Stimulated activated CD8-positive, alpha-beta memory T cell treated with anti-CD3 and anti-CD28 coated beads, Interleukin-2, amount 100 ng/mL, for 48 hours (primary cell): ENCODE measurements at regions not wholly inside any gene's neighbourhood (a gene's known extent, or its start where the extent isn't known, plus 50 kb on each side); places are given as distances from the start of the nearest gene placed in this dataset.

Experiments used
- DNase-seq, 2 donors: peaks; one replicate each; pipeline ENCODE4 v3.0.0-alpha.2; 2020; ENCODE audit warnings: low read depth in 2 of 2

DNA sequence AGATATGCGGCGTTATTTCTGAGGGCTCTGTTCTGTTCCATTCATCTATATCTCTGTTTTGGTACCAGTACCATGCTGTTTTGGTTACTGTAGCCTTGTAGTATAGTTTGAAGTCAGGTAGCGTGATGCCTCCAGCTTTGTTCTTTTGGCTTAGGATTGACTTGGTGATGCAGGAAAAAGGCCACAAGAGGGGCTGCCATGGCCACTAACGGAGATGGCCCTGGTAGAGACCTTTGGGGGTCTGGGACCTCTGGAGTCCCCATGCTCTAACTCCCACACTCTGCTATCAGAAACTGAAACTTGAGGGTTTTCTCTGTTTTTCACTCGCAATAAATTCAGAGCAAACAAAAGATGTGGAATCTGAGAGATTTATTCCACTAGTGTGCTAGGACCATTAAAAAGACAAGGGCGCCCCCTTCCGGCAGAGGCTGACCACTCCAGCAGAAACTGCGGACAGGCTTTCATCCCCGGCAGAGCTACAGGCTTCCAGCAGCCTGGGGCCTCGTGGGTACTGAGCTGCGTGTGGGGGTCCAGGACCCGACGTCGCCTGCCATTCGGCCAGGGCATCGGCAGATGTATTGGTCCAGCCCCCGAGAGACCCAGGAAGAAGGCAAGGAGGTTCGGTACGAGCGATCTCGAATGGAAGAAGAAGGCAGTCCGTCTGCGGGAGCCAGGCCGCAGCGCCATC, 775.1 kb downstream of the EPHA7 start:
- peak in 1 of 2 donors; percentile 7 for DNase-seq

DNA sequence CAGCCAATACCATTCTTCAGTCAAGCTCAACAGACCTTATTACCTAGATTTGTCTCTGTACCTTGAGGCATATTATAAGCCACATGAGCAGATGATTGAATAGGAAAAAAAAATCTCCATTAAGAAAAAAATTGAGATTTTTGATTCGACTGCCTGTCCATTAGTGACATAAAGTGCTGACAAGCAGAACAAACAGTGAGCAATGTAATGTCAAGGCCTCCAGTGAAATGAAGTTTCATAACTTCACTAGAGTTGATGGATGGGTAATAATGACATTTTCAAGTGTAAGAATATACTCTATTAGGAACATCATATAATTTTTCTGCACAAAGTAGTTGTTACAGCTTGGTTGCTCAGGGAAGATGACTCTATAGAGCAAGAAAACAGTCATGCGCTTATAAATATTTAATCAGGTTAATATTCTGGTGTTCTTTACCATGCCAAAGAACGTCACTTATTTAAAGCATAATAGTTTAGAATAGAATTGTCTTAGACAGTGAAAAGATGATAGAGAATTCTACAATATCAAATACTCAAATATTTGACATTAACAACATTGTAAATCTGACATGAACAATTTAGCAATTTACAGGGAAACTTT, 783.7 kb downstream of the EPHA7 start:
- DNase-seq: no peak

DNA sequence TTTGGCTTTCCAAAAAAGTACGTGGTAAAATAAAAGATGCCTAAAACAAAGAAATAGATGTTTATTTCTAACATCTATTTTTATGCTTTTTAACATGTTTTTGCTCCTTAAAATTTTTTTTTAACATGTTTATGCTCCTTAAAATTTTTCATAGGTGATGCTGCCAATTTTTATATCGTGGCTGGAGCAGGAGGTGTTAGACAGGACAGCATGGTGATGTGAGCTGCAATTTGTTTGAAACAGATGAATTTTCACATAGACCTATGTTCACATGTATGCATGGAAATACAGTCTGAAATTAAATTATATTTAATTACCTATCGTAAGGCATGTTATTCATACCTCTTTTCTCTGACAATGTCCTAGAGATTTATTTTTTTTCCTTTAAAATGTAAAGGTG, 784.8 kb downstream of the EPHA7 start:
- no peak for DNase-seq

DNA sequence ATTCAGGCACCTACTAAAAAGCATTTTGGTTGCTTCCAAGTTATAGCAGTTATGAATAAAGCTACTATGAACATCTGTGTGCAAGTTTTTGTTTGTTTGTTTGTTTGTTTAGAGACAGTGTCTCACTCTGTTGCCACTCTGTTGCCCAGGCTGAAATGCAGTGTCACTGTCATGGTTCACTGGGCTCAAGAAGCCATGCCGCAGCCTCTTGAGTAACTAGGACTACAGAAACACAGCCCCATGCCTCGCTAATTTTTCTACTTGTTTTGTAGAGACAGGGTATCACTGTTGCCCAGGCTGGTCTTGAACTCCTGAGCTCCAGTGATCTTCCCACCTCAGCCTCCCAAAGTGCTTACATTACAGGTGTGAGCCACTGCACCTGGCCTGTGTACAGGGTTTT, 795.9 kb downstream of the EPHA7 start:
- no peak for DNase-seq

DNA sequence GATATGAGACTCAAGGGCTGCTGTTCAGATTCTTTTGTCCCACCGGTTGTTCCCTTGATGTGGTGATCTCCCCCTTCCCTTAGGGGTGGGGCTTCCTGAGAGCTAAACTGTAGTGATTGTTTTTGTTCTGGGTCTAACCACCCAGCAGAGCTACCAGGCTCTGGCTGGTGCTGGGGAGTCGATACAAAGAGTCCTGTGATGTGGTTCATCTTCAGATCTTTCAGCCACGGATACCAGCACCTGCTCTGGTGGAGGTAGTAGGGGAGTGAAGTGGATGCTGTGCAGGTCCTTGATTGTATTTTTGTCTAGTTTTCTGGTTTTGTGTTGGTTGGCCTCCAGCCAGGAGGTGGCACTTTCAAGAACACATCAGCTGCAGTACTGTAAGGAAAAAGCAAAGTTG, 801.6 kb downstream of the EPHA7 start:
- no peak for DNase-seq

DNA sequence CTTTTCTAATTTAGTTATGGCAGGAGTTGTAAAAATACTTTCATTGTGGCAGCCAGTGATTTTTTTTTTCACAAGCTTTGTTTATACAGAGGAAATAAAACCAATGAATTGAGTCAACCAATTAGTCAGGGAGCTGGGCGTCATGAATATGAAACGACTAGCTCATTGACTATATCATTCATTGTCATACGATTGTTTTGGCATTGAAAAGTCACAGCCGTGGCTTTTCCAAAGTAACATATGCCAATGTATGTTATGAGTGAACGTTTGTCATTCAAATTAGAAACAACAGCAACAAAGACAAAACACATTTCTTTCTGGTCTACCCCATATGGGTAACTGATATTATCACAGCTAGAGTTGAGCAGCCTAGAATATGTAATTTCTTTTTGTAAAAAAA, 810.6 kb downstream of the EPHA7 start:
- no peak for DNase-seq

DNA sequence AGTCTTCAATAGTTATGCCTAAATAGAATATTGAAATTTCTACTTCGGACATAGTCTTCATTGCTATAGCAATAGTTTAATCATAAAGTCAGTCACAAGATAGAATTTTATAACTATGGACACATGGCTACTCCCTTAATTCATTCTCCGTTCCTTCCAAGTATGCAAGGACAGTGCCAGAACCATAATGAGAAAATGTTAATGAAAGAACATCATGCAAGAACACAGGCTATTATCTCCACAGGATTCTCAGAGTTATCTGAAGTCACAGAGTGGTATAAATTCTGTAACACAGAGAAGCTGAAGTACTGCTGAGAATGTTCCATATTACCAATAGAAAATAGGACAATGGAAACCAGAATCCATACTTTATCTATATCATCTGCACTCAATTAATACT, 826.2 kb downstream of the EPHA7 start:
- DNase-seq: no peak

DNA sequence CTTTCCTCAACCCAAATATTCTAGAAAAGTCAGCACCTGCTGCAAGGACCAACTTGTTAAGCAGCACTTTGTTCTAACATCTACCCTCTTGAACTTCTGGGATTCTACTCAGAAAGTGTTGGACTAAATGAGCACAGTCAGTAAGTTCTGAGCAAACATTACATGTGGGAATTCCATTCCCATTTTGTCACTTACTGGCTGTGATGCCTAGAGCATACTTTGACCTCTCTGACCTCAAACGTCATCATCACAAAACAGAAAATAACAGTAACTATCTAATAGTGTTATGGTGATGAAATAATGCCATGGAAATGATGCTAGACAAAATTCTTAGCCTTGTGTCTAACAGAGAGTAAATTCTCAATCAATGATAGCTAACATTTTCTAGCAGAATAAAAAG, 829.4 kb downstream of the EPHA7 start:
- no peak for DNase-seq

DNA sequence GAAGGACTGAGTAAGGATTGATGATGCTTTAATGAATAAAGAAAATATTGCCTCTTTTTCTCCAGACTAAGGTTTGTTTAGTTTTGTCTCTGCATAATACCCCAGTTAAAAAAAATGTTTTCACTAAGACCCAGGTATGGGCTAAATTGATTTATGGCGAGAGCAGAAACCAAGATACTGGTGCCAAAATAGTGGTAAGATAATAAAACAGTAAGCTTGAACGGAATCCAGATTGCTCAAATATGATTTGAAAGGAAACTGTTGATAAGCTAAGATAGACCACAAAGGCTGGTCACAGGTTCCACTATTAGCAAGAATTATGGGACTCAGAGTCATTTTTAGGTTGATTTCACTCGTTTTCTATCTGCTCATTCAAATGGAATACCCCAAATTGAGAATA, 831.2 kb downstream of the EPHA7 start:
- no peak for DNase-seq

DNA sequence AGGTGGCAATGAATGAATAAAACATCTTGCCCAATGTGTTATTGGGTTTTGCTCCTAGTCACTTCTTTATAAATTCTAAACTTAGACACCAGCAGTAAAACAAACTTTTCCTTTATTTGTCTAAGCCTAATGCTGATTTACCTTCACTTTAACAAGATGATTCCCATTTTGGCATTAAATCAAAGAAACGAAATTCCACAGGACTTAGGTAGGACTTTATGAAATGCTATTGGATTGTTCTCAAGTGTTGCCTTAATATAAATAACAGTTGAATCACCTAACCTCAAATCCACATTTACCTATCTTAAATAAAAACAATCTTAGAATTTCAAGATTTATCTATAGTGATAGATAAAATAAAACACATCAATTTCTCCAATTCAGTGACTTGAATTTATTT, 831.8 kb downstream of the EPHA7 start:
- DNase-seq: no peak

DNA sequence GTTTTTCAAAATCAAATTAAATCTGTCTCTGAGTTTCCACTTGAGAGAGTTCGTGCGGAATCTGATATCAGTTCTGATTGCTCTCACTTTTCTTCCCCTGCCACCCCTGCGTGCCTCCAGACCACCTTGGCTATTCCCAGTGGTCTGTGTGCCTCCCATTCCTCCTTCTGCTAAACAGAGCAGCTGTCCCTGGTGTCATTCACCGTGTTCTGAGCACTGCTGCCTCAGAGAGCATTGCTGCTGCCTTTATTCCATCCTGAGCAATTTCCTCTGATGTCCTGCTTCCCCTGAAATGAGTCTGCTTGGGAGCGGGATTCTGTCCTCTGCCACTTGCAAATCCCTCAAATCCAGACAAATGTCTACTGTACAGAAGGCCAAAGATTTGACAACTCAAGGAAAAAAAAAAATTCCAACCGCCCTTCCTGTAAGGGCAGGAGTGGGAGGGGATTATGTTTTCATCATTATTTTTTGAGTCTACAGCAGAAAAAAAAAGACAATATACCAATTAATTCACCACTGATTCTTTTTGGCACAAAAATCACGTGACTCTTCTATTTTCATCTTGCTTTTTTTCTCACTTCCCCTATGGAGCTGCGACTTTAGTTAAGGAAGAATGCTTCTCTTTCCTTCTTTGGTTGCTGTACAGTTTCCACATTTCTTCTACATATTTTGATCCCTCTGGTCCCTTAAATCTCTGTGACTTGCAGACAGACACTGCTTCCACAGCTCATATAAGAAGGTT, 833.0 kb downstream of the EPHA7 start:
- DNase-seq: no peak

DNA sequence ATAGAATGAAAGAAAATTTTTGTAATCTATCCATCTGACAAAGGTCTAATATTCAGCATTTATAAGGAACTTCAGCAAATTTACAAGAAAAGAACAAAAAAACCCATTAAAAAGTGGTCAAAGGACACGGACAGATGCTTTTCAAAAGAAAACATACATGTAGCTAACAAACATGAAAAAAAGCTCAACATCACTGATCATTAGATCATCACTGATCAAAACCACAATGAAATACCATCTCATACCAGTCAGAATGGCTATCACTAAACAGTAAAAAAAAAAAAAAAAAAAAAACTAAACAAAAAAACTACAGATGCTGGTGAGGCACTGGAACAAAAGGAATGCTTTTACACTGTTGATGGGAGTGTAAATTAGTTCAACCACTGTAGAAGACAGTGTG, 837.1 kb downstream of the EPHA7 start:
- DNase-seq: no peak

DNA sequence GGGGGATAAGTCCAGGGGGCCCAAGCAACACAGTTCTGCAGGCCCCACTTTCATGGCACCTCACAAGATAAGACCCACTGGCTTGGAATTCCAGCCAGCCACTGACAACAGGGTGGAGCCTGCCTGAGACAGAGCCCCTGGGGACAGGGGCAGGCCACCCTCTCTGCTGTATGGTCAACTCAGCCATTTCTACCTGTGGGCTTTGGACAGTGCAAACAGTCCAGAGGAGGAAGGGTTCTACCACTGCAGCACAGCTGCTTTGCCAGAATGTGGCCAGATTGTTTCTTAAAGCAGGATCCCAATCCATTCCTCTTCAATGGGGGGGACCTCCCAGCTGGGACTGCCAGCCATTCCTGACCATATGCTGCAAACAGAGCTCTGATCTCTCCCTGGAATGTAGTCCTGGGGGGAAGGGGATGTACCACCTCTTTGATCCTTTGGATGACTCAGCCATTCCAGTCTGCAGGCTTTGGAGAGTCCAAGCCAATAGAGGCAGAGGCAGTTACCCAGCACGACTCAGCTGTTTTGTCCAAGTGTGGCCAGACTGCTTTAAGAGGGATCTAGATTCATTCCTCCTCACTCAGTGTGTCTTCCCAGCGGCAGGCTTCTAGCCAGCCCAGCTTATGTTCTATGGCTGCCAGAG, 842.2 kb downstream of the EPHA7 start:
- DNase-seq: no peak

DNA sequence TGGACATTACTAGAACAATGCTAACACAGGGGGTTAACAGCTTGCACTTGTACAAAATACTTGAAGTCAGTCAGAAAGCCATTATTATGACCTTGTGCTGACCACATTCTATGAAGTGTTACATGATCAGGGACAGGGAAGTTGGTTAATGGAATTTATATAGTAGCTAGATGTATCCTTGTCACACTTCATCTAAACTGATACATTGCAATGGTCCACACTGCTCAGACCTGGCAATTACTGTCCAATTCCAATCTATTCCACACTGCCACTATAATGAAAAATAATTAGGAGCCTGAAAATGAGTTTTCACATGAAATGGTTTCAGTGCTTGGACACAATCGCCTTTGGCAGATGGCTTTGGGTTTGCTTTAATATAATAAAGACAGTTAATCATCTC, 850.8 kb downstream of the EPHA7 start:
- DNase-seq: no peak

DNA sequence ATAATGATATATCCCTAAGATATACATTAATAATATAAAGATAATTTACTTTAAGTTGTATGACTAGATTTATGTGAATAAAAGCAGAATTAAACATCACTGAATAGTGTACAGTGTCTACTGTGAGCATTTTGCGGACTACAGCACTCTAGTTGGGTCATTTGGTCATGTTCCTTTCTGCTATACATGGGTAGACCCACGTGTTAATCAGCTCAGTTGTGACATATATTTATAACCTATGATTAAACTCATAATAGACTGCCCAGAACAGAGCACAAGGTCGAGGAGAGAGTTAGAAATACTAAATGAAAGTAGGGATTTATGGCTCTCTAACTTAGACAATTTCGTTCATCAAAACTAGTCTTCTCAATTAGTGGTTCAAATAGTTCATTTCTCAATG, 852.7 kb downstream of the EPHA7 start:
- DNase-seq: no peak

DNA sequence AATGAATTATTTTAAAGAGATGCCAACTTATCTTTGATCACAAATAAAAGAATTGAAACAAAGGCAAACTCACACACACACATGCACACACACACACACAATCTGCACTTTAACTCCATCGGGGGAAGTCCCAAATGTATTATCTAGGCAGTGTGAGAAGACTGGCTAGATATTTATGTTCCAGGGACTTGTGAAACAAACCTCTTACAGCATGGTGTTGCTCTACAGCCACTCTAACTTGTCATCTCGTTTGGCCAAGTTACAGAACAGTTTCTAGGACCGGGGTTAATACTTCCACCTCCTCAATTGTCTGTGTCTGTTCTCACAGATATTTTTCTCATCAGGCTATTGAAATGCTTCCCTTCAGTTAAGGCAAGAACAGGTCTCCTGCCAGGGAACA, 855.0 kb downstream of the EPHA7 start:
- DNase-seq: no peak

DNA sequence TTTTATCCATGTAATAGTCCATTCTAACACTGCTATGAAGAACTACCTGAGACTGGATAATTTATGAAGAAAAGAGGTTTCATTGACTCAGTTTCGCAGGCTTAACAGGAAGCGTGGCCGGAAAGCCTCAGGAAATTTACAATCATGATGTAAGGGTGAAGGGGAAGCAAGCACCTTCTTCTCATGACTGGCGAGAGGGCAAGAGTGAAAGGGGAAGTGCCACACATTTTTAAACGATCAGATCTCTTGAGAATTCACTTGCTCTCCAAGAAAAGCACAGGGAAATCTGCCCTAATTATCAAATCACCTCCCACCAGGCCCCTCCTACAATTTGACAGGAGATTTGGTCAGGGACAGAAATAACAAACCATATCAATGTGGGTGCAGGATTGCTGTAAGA, 859.7 kb downstream of the EPHA7 start:
- DNase-seq: no peak

DNA sequence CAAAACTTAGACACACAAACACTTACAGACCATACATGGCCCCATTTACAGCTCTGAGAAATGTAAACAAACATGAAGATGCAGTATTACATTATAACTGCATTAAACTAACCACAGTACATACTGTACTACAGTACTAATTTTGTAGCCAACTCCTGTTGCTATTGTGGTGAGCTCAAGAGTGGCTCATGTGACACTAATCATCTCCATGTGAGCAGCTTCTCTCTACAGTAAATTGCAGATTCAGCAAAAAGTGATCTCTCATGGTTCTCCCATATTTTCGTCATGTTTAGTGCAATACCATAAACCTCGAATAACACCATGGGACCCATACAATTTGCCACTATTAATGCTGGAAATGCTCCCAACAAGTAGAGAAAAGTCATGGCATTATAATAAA, 860.4 kb downstream of the EPHA7 start:
- DNase-seq: no peak

DNA sequence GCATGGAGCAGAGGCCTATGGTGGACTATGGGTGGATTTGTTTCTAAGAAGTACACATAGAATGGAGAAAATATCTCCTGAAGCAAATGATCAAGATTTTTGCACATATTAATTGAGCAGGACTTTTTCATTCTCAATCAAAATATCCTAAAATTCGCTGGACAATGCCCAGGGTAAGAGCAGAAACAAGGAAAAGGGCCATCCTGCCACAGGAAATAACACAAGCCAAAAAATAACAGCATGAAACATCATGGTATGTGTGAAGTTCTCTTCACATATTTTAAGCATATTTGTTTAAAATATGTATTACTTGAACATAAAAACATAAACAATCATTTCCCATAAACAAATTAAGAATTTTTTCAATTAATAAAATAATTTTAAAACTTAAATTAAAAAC, 868.9 kb downstream of the EPHA7 start:
- DNase-seq: no peak

DNA sequence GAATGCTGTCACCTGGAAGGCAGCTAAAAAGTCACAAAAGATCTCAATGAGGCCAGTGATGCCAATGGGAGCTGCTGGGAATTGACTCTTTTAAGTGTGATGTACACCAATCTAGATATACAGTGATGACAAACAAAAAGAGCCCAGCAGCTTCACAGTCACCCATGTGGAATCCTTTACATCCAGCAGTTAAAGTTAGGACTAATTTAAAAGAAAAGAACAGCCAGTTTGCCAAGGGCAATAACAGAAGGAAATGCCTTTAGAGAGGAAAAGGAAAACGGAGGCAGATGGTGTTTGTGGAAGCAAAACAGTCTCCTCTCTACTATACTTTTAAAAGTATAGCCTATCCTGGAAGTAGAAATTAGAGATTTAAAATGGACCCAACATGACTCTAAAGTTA, 873.5 kb downstream of the EPHA7 start:
- DNase-seq: no peak

DNA sequence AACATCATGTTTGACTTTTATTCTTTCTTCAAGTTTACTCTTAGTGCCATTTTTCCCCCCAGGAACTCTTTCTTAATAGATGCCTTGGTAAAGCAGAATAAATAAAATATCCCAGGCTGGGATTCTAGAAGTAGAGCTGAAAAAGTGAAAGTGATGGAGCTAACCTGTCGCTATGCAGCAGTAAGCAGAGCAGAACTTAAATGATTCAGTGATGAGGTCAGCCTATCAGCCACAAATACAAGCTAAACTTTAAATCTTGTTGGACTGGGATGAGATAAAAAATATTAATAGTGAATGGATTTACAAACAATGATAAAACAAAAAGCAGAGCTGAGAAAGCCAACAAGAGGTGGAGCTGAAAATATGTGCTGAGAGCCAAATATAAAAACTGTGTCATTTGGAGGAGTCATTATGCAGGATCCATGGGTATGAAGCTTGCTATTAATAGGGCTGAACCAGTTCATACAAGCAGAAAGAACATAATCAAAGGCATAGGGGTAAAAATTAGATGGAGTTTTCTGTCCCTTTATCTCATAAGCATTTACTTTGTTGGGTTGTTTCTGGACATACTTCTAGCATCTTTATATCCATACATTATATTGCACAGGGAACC, 877.8 kb downstream of the EPHA7 start:
- no peak for DNase-seq

DNA sequence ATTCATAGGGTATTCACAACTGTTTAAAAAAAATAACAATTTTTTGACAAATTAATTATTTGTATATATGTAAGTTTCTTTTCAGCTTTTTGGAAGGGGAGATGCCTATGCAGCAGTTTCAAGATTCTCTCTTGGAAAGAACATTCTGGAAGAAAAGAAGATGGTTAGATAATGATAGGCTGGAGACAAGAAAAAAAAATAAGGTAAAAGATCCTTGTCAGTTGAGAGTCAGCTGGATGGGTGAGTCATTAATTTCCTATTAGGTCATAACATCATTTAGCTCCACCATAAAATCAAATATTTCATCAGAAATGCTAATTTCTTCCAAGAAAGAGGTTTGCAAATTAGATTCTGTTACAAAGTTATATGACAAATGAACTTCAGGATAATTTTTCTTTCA, 880.4 kb downstream of the EPHA7 start:
- no peak for DNase-seq
